ENCODE measurements at regions not wholly inside any gene's neighbourhood (a gene's known extent, or its start where the extent isn't known, plus 50 kb on each side); places are given as distances from the start of the nearest gene placed in this dataset.

DNA sequence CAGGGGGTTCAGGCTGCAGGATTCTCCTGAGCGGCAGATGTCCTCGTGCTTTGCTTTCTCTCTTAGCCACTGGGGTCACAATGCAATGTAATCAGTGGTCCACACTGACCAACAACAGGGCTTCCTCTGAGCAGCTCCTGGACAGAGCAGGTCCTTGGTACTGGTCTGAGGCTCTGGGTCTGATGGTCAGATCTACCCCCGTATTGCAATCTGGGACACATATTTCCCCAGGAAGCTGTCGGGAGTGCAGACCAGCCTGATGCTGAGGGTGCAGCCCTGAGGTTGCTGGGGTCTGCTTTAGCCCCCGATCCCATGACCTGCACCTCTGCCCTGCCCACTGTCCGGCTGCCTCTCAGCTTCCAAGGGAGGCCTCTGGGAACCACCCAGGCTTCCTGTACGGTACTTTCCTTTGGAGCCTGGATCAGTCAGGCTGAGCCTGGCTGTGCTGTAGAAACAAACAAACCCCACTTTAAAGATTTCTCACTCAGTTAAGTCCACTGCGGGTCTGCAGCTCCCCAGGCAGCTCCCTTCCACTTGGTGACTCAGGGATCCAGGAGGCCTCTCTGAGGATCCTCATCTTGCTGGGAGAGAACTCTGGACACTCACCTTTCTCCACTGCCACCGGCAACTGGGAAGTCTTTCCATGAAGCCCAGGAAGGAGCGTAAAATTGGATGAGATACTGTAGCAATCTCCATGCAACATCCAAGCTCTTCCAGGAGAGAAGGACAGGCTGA is 1046.6 kb downstream of the TBC1D22A start:
- no peak for DNase-seq

DNA sequence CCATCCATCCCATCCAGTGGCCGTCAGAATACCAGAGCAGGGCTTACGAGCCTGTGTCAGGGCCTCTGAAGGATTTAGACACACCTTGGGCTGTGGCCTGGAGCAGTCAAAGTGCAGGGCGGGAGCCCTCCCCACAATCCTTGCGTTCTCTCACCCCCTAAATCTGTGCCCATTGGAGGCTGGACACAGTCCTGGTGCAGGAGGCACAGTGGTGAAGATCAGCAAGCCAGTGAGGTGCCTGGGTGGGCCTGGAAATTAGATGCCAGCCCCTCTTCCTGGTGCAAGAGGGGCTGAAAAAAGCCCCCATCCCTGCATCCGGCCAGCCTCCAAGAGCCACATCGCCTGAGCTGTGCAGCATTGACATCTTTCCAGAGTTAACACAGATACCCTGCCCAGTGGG is 1045.8 kb downstream of the TBC1D22A start:
- DNase-seq, result no peak

DNA sequence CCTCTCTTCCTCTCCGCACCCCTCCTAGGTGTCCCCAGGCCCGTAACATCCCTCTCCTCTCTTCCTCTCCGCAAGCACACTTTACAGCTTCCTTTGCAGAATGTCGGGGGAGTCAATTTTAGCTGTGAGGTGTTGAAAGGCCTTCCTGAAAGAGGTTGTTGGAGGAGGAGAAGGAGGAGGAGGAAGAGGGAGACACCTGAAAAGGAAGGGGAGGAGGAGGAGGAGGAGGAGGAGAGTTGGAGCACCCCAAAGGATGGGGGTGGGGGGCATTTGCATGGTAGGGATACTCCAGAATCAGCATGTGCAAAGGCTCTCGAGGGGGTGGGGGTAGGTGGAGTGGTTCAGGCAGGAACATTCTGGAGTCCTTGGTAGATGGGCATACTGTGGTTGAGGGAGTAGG is 1045.1 kb downstream of the TBC1D22A start:
- no peak for DNase-seq

DNA sequence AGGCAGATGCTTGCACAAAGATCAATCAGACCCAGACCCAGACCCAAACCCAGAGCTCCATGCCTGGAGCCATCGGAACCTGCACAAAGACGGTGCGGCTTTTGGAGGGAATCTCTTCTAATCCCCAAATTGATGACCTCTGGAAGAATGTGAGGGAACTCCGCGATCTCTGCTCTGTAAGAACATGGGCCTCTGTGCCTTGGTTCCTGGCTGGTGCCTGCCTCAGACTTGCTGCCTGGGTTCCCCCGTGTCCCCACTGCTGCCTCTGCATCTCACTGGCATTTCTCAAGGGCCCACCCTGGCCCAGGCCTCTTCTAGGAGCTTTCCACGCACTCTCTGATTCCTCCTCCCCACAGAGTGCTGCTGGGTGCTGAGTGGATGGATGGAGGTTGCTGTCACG is 1044.4 kb downstream of the TBC1D22A start:
- DNase-seq, result no peak

DNA sequence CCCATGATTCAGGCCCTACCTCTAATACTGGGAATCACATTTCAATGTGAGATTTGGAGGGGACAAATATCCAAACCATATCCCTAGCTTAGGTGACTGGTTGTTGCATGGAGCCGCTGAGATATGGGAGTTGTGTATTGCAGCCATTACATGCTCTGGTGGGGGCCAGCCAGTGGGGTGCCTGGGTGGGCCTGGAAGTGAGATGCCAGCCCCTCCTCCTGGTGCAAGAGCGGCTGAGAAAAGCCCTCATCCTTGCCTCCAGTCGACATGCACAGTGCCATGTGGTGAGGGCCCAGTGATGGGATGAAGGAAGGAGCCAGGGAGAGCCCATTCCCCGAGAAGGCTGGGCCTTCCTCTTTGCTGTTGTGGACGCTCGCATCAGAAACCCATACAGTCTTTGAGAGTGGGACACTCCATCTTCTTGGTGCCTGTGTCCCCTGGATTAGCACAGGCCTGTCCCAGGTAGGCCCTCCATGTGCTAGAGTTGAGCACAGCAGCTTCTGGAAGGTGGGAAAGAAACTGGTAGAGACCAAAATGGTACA is 1043.0 kb downstream of the TBC1D22A start:
- no peak for DNase-seq

DNA sequence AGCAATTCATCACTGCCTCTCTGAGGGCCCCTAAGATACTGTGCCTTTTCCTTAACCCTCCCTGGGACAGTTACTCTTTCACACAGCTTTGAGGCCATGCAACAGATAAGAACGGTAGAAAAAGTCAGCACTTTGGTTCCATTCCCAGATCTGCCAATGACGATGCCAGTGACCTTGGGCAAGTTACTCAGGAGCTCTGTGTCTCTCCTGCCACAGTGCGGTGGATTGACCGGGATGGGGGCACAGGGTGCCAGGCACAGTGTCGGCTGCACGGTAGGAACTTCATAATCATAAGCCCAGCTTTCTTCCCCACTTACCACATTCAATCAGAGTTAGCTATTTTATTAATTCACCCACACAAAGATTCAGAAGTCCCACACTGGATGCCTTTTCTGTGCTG is 1041.8 kb downstream of the TBC1D22A start:
- no peak for DNase-seq

DNA sequence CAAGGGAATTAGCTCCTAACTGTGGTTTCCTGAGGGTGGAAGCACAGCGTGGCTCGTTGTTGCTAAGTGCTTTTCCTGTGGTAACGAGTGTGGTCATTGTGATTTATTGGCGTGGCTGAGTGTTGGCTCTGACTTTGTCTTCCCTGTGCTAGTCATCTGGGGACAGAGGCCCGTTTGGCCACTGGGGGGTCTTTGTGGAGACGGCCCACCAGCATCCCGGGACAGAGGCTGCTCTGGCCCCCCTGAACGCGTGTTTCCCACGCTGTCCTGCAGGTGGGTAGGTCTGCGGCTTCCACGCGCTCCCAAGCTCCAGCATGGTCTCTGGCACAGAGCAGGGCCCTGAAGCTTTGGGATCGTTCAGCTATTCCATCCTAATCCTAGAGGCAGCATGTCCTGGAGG is 1040.0 kb downstream of the TBC1D22A start:
- DNase-seq, result no peak

DNA sequence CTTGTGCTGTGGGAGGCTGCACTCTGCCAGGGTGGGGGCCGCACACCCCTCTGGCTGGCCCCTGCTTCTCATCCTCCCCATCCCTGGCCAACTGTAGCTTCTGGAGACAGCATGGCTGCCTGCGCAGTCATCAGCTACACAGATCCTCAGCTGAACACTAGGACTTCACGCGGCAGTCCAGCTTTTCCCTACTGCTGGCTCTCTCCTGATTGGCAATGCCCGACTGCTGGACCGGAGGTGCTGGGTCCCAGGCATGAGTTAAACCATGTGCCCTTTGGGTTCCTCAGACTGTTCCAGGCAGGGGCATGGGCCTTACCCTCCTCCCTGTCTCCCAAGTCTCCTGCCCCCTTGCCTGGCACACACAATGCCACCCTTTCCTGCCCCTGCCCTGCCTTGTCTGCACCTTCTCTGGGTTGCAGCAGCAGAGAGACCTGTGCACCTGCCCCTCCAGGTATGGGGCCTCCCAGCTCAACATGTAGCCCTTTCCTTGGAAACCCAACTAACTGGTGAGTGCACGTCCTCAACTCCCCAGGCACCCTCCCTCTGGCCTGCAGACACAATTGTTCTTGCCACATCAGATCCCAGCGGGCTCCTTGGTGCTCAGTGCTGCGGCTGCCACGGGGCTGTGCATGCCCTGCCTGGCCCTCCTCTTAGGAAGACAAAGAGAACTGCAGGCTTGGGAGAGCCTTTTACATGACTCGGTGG is 1039.2 kb downstream of the TBC1D22A start:
- DNase-seq, result no peak

DNA sequence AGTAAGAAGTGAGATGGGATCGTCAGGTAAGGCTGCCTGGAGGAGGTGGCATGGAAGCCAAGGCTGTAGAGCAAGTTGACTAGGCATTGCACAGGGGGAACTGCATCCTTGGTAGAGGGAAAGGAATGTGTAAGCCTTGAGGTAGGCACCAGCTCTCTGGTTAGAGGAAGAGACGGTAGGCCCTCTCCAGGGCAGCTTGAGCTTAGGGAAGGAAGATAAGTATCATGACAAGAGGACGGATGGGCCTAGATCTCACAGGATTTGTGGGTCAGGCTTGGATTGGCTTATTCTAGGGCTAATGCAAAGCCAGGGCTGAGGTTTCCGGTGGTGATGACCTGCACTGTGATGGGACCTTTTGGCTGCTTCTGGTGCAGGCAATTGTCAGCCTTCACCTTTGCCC is 1035.8 kb downstream of the TBC1D22A start:
- no peak for DNase-seq

DNA sequence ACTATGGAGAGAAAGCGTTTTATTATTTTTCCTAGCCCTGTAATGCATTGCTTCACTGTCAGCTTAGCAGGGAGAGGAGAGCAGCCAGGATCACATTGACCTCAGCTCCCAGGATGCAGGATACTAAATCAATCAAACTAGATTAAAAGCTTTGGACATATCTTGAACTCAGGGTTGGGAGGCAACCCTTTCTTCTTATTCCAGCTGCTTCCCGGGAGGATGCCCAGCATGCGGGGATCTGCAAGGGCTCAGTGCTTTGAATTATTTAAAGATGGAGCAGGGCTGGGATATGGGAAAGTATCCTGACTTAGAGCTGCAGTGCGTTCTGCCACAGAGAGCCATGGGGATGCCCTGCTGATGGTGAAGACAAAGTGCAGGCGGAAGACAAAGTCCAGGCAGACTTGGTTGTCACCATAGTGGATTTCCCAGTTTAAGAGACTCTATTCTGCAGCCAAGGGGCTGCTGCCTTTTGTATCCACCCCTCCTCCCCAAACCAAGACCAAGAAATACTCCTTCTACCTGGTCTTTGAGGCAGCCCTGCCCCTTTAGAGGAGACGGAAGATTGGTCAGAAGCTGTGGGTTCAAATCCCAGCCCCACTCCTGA is 1035.0 kb downstream of the TBC1D22A start:
- DNase-seq, result no peak

DNA sequence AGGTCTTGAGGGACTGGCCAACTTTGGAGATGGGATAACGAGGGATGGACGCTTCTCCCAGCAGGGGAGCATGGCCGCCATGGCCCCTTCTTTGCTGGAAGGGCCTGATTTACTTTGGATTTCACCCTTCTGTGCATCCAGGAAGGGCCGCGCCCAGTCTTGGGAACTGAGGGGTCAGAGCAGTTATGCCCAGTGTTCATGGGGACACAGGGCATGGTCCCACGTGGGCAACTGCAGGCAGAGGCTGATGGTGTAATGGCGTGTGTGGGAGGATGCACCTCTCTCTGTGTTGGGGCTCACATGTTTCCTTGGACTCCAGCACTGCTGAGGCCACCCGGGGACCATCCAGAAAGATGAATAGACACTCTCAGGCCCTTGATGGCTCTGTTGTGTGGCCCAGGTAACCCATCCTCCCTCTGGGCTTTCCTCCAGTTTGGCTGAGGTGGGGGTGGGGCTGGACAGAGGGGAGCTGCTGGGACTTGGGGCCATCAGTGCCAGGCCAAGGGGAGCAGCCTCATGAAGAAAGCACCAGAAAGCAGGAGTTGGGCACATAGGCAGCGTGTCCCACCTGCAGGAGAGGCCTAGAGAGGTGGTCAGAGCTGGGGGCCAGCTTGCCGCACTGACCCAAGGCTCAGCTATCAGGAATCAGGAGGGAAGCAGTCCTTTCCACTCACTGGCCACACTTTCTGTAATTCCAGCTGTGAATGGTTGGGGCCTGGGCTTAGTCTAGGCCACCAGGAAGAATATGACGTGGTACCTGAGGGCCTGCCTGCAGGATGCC is 1033.9 kb downstream of the TBC1D22A start:
- no peak for DNase-seq

DNA sequence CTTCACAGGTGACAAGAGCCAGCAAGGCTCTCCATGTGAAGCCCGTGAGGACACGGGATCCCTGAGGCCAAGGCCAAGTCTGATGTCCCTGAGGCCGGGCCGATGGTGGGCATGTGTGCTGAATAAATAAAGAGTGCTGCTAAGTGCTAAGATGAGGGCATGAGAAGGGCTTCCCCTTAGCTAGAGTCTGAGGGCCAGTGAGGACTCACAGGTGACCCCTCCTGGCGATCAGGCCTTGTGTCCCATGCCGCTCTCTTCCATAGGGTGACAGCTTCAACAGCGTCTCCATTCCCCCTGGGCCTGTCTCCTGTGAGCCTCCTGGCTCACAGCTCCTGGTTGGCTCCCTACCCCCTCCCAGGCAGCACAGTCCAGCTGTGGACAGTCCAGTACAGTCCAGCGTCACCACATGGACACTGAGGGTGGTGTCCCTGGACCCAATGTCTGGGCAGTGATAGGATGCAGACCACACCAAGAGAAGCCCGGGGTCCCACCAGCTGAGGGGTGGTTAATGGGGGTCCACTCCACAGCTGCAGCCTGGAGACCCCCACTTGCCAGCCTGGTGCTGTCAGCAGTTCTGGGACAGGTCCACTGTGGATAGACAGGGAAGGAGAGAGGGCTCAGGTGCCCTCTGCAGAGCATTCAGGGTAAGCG is 1033.2 kb downstream of the TBC1D22A start:
- no peak for DNase-seq

DNA sequence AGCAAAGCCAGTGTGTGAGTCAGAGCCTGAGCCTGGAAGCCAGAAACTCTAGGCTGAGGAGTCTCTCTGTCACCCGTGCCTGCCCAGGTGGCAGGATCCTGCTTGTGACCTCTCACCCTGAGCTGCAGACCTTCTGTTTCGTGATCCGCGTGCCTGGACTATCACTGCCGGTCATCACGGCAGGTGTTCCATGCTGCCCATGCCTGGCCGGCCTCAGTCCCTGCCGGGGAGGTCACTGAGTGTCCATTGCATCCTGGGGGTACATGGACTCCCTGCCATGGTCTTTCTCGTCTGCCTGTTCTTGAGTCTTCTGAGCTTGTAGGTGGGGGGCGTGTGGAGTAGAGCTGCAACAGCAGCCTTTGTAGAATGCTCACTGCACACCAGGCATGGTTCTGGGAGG is 1032.4 kb downstream of the TBC1D22A start:
- no peak for DNase-seq

DNA sequence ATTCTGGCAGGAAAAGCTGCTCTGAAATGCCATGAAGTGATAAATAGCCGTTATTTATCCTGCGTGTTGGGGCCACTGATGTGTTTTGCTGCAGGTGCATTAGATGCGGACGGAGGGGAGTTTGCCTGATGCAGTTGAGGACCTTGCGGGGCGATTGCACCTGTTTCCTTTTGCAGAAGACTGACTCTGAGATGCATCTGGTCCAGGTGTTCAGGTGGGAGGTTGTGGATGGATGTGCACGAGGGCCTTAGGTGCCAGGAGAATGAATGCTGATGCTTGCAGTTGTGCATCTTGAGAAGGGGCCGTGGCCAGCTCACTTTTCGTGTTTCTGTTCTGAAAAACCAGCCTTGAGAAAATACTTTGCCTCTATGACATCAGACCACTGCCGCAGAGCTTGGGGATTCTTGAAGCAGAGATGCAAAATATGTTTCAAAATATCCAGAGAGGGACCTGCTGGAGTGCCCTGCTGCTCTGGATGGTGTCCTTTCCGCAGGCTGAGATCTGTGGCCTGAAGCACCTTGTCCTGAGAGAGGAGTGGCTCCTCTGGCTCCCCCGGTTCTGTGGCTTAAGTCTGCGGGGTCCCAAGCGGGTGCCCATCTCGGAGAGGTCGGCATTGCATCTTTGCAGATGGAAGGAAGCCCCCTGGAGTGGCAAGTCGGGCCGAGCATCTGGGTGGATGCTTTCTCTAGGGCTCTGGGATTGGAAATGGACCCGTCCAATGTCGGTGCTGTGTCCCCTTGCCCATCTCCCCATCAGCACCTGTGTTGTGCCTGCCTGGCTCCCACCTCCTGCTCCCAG is 1031.1 kb downstream of the TBC1D22A start:
- no peak for DNase-seq

DNA sequence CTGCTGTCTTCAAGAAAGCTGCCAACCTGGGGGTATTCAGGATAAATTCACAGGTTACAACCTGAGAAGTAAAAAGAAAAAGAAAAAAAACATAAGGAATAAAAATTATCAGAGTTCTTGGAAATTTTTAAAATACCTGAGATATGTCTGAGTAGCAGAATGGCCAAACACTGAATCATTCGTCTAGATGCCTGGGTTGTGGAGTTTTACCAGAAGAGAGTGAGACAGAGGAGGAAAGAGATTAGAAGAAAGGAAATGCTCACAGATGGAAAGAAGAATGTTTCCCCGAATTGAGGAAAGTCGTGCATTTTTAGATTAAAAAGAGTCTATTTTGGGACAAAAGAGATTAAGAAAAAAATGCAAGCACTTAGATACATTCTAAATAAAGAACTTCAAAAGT is 1026.7 kb downstream of the TBC1D22A start:
- DNase-seq, result no peak

DNA sequence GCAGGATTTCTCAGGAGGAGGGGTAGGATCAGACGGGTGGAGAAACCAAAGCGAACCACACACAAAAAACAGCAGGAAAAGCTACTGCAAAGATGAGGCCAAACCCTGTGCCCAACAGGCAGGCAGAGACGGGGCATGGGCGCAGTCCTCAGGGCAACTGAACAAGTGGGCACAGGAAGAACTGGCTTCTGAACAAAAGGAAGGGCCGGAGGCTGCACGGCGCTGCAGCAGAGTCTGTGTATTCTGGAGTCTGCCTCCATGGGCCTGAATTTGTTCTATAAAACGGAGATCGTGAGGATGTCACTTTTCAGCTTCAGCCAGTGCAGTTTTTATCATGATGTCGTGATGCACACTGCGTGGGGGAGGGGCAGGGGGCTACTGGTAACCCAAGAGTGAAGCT is 1026.0 kb downstream of the TBC1D22A start:
- no peak for DNase-seq

DNA sequence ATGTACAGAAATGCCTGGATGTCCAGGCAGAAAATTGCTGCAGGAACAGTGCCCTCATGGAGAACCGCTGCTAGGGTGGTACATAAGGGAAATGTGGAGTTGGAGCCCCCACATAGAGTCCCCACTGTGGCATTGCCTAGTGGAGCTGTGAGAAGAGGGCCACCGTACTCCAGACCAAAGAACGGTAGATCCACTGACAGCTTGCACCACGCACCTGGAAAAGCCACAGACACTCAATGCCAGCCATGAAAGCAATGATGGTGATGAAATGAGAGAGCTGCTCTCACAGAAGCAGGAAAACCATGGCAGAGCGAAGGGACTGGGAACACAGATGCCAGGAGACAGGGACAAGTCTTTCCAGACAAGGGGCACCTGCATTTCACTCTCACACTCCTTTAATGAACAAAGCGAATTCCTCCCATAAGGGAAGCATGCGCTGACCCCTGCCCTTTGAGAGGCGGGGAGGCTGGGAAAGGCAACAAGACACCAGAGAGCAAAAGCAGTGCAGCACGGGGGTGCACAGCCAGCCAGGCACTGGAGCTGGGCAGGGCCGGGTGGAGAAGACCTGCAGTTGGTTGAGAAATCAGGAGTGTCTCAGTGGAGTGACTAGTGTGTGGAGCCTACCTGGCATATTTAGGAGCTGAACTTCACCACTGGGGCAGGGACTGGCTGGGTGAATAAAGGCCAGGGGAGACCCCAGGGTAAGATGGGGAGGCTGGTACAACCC is 1025.2 kb downstream of the TBC1D22A start:
- no peak for DNase-seq

DNA sequence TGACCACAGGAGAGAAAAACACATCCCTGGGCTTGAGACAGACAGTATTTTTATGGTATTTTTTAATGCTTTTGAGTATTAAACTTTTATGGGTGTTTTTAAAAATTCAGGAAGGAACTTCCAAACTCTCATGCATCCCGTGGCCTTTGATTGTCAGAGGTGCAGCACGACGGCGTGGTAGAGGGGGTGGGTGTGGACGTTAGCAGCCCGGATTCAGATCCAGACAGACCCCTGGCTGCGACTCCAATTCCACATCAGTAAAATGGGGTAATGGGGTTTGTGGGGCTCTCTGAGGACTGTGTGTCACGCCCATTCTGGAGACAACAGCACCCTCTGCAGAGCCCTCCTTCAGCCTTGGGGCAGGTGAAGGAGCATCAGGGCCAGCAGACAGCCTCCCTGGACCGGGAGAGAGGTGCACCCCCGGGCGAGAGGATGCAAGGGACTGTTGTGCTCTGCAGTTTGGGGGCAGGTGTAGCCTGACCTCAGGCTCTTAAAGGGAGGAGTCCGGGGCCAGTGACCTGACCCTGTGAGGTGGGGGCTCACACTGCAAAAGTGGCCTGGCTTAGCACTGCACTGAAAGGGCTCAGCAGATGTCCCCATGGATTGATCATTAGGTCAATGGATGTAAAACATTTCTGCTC is 1024.3 kb downstream of the TBC1D22A start:
- no peak for DNase-seq

DNA sequence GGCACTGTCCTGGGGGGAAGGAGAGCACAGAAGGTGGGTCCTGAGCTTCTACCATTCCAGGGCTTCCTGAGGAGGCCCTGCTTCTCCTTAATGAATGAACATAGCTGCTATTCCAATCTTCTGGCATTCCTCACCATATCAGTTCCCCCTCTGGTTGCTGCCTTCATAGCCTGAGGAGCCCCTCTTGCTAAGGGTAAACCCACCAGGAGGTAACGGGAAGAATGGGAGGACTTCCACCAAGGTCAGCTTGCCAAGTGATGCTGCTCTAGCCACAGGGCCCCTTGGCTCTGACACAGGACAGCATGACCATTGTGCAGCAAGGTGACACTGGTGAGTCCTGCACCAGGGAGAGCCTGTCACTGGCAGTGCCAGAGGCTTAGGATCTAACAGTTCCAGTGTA is 1022.5 kb downstream of the TBC1D22A start:
- DNase-seq, result no peak

DNA sequence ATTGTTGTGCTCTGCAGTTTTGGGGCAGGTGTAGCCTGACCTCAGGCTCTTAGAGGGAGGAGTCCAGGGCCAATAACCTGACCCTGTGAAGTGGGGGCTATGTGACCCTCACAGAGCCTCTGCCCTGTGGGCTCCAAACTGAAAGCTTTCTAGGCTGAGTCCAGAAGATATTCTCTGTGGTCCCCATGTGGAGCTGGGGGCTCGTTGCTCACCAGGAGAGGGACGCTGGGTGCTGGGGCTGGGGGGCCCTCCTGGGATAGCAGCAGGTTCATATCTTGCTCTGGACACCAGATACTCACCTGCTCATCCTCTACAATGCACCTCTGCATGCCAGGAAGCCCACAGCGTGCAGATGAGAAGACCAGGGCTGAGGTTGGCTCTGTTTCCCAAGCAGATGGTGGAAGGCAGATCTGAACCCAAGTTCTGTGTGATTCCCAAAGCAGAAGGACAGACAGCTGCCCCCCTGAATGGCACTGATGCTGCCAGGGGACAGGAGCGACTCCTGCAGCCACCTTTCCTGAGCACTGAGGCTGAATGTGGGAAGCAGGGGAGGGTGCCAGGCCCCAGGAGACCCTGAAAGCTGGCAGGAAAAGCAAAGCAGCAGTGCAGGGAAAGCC is 1022.0 kb downstream of the TBC1D22A start:
- DNase-seq, result no peak
